ENCODE measurements at regions not wholly inside any gene's neighbourhood (a gene's known extent, or its start where the extent isn't known, plus 50 kb on each side); places are given as distances from the start of the nearest gene placed in this dataset.

DNA sequence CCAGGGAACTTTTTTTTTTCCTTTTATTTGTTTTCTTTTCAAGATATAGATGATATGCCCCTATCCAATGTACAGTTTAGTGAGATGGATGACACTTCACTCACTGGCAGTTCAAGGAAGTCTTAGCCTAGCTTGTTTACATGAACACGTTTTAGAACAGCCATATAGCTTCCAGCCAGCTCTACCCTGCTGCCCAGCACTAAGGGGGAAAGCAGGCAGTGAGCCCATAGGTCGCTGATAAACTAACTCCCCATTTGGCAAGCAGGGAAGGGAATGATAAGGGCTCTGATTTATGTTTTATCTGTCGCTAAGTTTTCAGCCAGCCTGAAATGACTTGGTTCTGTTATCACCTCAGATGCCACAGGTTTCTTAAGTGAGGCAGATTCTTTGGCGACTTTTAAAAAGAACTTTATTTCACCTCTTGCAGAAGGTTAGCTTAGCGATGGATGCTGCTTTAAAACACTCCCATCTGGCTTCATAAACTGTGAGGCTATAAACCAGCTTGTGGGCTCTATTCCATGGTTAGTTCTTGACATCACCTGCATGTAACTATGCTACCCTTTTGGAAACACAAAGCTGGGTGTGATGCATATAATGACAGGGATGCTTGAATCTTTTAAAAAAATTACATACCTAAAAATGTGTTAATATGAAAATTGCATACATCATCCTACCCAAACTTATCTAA, 348.4 kb downstream of the FBXO8 start:
- FAIRE-seq (no peak), DNase-seq (ENCODE audit: insufficient read length, low spot score) (no peak)

DNA sequence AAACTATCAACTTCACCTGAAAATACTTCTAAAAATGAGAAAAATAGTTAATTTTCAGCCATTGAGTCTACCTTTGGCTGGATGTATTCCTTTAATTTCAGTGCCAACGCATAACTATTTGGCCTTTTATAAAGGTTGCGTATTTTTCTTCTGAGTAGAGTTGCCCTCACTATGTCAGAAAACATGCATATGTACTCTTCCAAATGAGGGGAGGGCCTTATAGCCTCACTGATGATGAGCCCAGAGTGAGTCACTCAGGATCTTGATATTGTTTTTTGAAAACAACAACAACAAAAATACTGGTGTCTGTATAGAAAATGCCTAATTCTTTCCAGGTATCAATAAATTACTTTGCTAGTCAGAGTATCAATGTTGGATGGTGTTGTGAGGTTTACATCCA, 349.3 kb downstream of the FBXO8 start:
- FAIRE-seq, result no peak
- DNase-seq (ENCODE audit: insufficient read length, low spot score), result peak; percentile 14

DNA sequence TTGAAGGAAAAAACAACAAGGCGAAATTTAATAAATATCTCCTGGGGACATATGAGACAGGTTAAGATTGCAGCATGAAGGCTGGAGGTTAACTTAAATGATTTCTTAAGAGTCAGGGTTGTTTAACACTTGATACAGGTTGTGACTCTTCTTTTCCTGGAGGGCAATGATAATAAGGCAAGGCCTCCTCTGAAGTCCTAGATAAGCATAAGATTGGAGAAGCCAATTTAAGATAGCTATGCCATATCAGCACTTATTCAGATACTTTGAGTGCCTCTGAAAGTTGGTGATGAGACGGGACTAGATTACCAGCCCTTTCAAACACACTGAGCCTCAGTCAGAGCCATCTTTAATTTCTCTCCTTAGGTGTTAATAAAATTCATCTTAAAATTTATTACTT, 350.8 kb downstream of the FBXO8 start:
- DNase-seq (ENCODE audit: insufficient read length, low spot score) (no peak), FAIRE-seq (no peak)

DNA sequence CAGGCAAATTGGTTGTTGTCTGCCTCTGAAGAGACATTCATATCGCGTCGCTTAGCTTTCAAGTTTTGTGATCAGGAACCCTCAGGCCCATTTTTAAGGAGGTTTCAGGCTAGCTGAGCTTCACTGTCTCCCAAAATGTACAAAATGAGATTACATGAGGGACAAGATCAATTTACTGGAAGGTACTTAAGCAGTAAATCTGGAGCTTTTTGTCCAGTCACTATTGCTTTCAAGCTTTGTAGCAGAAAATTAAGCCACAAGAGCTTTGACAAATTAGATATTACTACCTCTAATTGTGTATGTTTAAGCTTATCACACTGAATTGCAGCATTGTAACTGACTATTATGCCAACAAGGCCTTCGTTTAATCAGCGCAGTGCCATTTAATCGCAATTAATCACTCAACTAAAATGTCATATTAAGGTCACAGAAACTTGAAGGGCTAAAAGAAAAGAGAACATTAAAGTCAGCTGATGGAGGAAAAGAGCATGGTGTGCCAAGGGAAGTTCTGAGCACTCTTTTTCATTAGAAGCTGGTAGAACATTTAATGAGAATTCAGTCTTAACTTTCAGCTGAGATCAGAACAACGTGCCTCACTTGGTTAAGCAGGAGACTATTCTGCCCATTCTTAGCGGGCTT, 353.0 kb downstream of the FBXO8 start:
- FAIRE-seq, result no peak
- no peak for DNase-seq (ENCODE audit: insufficient read length, low spot score)

DNA sequence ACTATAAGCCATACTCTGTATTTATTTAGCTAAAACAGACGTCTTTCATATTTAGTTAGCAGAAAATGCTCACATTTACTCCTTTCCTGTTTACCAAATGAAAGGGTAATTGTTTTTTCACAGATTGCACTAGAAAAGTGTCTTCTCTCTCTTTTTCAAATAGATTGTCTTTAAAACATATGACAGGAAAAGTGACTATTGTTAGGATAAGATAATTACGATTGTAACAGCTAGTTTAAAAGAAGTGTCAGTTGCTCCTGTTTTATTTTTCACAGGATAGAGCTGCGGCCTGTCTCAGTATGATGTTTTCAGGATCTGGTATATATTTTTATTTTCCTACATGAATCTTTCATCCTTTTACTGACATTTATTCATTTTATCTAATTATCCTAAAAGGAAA, 353.5 kb downstream of the FBXO8 start:
- no peak for DNase-seq (ENCODE audit: insufficient read length, low spot score)
- no peak for FAIRE-seq

DNA sequence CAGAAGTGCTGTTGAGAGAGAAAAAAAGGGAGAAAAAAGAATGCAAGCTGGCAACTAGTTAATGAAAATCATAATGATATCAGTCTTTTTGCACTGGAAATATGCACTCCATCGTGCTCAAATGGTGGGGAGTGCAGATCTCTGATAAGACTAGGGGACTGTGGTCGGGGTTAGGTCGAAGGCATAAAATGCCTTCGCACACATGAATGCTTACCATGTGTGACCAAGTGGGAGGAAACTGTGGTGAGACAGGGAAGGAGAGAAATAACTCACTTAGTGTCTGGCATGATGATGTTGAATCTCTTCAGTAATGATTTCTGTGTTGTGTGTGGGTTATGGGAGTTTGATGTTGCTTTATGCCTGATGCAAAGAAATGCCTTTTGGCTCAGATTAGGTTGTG, 358.9 kb downstream of the FBXO8 start:
- DNase-seq (ENCODE audit: insufficient read length, low spot score) (no peak), FAIRE-seq (peak; percentile 33)

DNA sequence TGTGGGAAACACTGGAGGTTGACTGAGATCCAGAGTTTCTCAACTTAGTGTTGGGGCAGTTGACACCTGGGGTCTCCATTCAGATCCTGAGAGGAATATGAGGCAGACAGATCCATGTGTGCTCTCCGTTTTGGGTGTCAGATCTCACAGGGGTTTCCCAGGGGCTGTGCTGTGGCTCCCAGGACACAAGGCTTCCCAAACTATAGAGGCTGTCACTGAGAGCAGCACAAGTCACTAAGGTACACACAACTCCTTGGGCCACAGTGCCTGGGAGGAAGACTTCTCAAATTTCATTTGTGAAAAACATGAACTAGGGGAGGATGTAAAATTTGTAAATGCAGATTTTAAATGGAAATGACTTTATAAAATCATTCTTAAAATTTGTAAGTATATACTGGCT, 363.6 kb downstream of the FBXO8 start:
- no peak for FAIRE-seq
- DNase-seq (ENCODE audit: insufficient read length, low spot score), result no peak

DNA sequence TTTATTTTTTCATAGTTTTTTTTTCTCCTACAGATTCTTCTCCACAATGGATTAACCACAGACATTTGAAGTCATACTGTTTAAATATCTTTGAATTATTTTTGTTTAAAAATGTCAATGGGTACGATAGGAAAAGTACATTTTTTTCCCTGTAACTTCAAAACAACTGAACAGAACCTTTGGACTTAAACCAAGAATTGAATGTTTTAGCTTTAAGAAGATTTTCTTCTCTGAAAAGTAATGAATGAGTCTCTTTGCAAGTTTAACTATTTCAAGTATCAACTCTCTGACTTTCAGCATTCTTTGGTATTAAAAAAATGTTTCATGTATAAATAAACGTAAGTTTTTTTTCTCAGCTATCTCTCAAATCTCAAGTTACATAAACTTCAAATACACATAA, 364.3 kb downstream of the FBXO8 start:
- no peak for FAIRE-seq
- DNase-seq (ENCODE audit: insufficient read length, low spot score), result no peak

DNA sequence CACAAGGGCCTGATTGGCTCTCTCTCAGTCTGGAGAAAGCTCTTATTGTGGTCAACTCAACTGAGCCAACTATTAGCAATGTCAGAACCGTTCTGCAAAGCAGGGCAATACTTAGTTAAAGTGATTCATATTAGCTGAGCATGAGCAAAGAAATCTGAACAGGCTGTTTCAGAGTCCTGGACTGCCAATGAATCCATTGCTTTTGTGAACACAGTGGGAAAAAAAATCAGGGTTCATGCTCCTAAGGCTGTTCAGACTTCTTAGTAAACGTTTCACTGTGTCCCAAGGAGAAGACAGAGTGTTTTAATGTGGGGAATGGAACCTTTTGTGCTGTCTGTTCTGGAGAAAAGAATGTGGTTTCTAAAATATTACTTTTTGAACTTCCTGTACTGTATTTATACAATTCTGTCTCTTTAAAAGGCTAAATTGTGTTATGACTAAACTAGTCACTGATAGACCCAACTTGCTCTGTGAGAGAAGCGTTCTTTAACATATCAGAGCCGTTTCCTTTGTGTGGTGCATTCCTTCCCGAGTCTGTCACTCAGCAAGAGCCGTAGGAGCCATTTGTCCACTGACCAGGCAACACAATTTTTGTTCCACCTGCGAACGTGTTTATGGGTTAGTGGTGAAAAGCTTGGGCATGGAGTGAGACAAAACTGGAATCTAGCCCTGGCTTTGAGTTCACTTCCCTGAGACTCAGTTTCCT, 366.1 kb downstream of the FBXO8 start:
- FAIRE-seq, result no peak
- DNase-seq (ENCODE audit: insufficient read length, low spot score), result no peak

DNA sequence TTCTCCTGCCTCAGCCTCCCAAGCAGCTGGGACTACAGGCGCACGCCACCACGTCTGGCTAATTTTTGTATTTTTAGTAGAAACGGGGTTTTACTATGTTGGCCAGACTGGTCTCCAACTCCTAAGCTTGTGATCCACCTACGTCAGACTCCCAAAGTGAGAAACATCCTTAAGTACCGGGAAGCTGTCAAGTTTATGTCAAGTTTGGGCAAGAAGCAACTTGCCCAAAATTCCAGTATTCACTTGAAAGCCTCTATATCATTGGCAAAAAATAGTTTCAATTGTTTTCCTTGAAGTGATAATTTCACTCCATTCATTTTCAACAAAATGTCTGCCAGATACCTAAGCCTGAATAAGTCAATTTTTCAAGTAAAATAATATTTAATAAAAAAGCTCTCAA, 370.0 kb downstream of the FBXO8 start:
- no peak for DNase-seq (ENCODE audit: insufficient read length, low spot score)
- no peak for FAIRE-seq

DNA sequence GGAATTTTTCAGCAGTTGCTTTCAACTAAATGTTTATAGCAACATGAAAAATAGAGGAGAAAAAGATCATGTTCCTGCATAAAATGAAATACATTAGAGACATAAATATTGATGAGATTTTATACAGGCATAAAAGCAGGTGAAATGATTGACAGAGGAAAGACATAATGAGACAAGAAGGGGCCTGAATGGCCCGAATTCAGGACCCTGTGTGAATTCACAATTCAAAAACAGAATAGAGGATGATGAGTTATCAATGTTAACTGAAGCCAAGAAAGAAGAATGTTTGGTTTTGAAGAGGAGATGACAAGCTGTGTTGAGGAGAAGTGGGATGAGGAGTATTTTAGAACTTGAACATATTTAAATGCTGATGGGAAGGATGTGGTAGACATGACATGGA, 371.1 kb downstream of the FBXO8 start:
- no peak for DNase-seq (ENCODE audit: insufficient read length, low spot score)
- FAIRE-seq, result no peak

DNA sequence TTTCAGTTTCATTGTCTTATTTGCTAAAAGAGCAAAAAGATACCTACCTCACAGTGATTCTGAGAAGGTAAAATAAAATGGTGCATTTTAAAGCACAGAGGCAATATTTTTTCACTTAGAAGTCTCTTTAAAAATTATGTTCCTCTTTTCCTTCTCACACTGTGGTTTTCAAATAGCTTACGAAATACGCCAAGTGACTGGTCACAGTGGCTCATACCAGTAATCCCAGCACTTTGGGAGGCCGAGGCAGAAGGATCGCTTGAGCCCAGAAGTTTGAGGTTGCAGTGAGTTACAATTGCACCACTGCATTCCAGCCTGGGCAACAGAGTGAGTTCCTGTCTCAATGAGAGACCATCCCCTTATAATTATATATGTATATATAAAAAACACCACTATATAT, 372.6 kb downstream of the FBXO8 start:
- FAIRE-seq (no peak), DNase-seq (ENCODE audit: insufficient read length, low spot score) (no peak)

DNA sequence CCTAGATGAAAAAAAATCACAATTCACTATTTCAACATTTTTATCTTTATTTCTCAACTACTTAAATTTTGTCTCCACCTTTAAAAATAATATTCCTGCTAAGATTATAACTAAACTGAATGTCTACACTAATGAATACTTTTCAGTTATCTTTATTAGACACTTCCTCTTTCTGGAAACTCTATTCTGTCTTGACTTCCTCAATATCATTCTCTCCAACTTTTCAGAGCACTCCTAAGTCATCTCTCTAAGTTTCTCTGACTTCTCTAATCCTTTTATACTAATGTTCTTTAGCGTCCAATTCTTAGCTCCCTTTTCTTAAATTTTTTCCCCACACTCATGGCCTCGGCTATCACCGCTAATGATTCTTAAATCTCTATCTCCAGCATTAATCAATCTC, 374.2 kb downstream of the FBXO8 start:
- no peak for DNase-seq (ENCODE audit: insufficient read length, low spot score)
- no peak for FAIRE-seq

DNA sequence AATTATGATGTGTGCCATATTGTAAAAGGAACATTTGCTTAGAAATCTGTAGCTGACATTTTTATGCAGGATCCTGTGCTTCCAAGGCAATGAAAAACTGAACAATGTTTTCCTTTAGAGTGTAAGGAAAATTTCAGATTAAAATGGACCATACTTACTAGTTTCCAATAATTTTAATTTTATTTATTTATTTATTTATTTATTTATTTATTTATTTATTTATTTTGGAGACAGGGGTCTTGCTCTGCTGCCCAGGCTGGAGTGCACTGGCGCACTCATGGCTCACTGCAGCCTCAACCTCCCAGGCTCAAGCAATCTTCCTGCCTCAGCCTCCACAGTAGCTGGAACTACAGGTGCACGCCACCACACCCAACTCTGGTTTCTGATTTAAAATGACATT, 369.8 kb upstream of the HAND2 start:
- DNase-seq (ENCODE audit: insufficient read length, low spot score) (no peak), FAIRE-seq (no peak)

DNA sequence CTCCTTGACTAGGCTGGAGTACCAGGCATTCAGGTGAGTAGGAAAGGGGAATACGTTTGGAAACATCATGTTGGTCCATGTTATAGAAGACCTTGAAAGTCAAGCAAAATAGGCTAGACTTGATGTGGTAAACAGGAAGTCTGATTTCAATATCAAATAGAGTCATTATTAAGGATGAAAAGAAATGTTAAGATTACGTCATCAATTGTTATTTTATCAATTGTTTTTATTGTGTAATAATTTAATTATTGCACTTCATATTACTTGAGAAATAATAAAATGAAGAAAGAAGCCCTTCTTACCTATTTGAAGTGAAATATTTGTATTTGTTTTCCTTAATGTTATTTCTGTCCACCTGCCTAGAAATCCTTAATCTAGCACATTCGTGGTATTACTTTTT, 361.0 kb upstream of the HAND2 start:
- DNase-seq (ENCODE audit: insufficient read length, low spot score), result no peak
- no peak for FAIRE-seq

DNA sequence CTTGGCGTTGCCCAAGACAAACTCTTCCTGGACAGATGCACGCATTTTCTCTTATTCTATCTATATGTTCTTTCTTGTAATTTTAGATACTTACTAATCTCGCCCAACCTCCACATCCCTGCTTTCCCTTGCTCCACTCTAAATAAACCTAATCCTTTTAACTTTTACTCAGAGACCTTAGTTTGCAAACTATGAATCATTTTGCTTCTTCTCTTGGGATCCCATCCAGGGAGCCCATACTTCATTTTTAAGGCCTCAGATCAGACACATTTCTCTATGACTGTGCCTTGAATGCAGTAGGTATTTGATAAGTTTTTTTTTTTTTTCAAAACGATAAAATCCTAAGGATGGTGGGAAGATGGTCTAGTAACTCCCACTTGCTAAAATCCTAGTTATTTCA, 353.8 kb upstream of the HAND2 start:
- no peak for FAIRE-seq

DNA sequence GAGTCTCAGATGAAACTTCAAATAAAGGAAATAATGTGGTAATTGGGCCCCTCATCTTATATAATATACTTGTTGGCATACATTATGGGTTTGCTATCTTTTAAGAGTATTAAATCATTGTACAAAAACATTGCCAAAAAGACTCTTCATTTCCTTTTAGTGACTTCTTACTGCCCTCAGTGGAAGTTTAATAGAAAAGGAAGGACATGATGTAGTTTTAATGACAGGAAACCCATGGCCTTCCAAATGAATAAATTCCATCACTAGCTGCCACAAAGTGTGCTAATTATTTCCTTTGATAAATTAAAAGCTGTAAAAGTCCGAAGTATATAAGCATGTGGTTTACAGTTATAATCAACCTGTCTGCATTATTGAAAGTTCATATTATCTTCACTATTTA, 350.9 kb upstream of the HAND2 start:
- DNase-seq (ENCODE audit: insufficient read length, low spot score) (no peak), FAIRE-seq (no peak)

More for the DNA sequence above, 353.8 kb upstream of the HAND2 start:
- DNase-seq (ENCODE audit: insufficient read length, low spot score), result no peak

DNA sequence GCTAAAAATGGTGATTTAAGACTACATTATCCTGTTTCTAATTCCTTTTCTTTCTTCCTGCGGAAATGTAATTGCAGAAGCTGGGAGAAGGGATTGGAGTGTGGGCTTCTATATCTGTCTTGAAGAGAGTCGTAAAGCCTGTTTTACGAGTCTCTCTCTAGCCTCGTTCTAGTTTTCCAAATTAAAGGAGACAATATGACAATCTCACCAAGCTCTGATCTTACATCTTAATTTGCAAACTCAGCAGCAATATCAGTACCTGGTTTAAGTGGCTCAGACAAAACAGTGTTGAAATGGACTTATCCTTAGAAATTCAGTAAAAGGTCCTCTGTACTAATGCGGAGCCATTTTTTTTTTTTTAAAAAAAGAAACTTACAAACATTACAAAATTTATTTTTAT, 349.5 kb upstream of the HAND2 start:
- DNase-seq (ENCODE audit: insufficient read length, low spot score) (no peak), FAIRE-seq (no peak)

DNA sequence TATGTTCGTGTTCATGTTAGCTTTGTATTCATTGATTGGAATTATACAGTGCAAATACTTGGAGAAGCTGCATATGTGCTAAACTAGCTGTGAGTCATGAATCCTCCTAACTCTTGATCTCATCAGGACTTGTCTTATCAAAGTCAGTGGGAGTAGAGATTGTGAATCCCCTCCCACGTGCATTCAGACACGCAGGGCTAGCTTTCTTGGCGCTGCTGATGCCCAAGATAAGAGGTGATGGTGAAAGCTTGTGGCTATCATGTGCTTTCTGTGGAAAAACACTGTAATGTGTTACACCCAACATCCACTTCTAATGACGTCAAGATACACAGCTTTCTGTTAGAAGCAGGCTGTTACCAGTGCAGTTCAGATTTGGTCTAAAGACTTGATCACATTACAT, 348.7 kb upstream of the HAND2 start:
- no peak for DNase-seq (ENCODE audit: insufficient read length, low spot score)
- FAIRE-seq, result no peak

DNA sequence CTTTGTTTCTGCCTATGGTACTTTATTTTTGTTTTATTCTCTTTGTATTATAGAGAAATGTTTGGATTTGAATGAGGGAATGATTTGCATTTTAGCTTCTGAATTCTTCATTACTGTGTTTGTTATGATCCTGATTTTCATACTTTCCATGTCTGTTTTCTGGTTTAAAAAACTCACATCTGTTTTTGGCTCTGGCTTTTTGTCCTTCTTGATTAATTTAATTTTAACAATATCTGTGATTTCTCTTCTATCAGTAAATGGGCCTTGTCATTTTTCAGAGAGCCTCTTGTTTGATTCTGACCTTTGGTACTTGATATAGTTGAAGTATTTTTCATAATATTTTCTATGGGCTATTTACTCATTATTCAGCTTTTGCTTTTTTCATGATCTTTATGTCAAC, 341.6 kb upstream of the HAND2 start:
- no peak for FAIRE-seq

DNA sequence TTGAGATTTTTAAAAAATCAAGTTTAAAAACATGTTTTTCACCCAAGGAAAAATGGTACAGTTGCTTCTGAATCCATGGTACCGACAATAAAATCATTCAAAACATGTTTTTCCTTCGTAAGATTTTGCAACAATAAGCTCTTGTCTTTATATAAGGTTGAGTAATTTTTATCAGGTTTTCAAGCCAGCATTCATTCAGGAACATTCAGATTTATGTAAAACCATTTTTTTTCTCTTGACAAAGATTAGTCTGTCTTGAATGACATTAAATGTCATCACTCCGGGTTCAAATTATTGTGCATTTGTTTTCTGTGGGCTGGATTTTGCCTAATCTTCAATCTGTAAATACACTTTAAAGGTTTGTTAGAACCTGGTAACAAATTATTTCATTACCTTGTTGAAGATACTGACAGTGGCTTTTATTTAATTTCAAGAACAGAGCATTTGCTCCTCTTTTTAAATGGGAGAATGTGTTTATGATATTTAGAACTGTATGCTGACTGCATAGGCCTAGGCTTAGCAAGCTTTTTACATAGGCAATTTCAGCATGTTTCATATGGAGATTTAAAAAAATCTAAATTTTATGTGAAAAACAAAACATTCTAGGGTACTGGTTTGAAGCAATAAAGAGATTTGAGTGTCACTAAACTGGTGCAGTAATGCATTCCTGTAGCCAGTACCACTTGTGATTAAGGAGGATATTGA, 336.4 kb upstream of the HAND2 start:
- FAIRE-seq, result no peak
- no peak for DNase-seq (ENCODE audit: insufficient read length, low spot score)

More for the DNA sequence above, 341.6 kb upstream of the HAND2 start:
- DNase-seq (ENCODE audit: insufficient read length, low spot score), result no peak

DNA sequence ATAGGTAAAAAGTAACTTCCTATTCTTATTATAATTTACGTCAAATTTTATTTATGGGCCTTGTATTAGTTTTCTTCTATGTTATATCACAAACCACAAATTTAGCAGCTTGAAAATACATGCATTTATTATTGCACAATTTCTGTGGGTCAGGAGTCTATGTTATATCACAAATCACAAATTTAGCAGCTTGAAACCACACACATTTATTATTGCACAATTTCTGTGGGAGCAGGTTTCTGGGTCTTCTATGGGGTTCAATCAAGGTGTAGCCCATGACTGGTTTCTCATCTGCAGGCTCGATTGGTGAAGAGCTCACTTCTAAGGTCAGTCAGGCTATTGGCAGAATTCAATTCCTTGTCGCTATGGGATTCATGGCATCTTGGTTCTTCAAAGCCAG, 332.7 kb upstream of the HAND2 start:
- FAIRE-seq (no peak), DNase-seq (ENCODE audit: insufficient read length, low spot score) (no peak)

All from HTR-8/SVneo (cell line).